ENCODE measurements at regions not wholly inside any gene's neighbourhood (a gene's known extent, or its start where the extent isn't known, plus 50 kb on each side); places are given as distances from the start of the nearest gene placed in this dataset.

GRCh38 chr16:50437769-50438437 is 69.1 kb upstream of the BRD7 start:
- ChIA-PET CTCF (interaction anchor here (0.7 kb wide), 1 partner anchor 103 kb away, joined by 3 read pairs; no protein-coding TSS in a partner anchor), POLR2A (no interaction called here)
- TF ChIP-seq TRIM28 (IDR thresholded peaks at IDR 0.05; ENCODE audit: borderline replicate concordance, low read length) (no peak), ZNF830 (tag by site-specific recombination; IDR thresholded peaks at IDR 0.05; ENCODE audit: low read depth) (no peak), ZNF239 (tag by site-specific recombination; IDR thresholded peaks at IDR 0.05) (no peak), ZNF837 (tag by site-specific recombination; IDR thresholded peaks at IDR 0.05) (no peak), ZNF350 (tag by site-specific recombination; IDR thresholded peaks at IDR 0.05) (no peak), ZNF112 (tag by site-specific recombination; IDR thresholded peaks at IDR 0.05) (no peak), ZBTB20 (tag by site-specific recombination; IDR thresholded peaks at IDR 0.05) (no peak), ZNF585B (tag by site-specific recombination; IDR thresholded peaks at IDR 0.05) (no peak), MEIS1 (CRISPR knock-in tag; IDR thresholded peaks at IDR 0.05; ENCODE audit: borderline replicate concordance) (no peak), KLF8 (tag by site-specific recombination; IDR thresholded peaks at IDR 0.05) (no peak), ZNF266 (tag by site-specific recombination; IDR thresholded peaks at IDR 0.05; ENCODE audit: low read depth) (no peak)
- no peak overlapping the region for H3K27ac ChIP-seq (ENCODE audit: extremely low read depth, low read depth, low read length)
- H3K9me3 ChIP-seq (ENCODE audit: control insufficient read depth, insufficient read depth, low read depth, low read length) = no peaks in the 10 kb centered on the region
- H3K4me3 ChIP-seq (ENCODE audit: low read depth, low read length) = no peak overlapping the region
- H3K4me1 ChIP-seq (ENCODE audit: control insufficient read depth, insufficient read depth, low read length) = no peaks in the 10 kb centered on the region
- H3K36me3 ChIP-seq (ENCODE audit: control insufficient read depth in 2 of 2, insufficient read depth in 1 of 2, low read length in 2 of 2) = no peaks in the 10 kb centered on the region

DNA sequence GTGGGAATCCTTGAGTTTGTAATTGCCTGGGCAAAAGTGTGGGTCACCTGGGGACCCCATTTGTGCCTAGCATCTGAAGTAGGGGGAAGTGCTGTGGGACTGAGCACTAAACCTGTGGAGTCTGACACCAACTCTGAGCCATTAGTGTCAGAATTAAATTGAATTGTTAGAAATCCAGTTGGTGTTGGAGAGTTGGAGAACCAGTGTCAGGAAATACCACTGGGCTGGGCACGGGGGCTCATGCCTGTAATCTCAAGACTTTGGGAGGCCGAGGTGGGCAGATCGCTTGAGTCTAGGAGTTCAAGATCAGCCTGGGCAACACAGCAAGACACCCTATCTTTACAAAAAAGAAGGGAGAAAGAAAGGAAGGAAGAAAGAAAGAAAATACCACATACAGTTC is 67.5 kb upstream of the BRD7 start:
- TF ChIP-seq ZNF133 (tag by site-specific recombination; IDR thresholded peaks at IDR 0.05) (no peak), ZNF138 (tag by site-specific recombination; IDR thresholded peaks at IDR 0.05; ENCODE audit: borderline replicate concordance) (no peak)
- TF ChIP-seq, protein P1, sequence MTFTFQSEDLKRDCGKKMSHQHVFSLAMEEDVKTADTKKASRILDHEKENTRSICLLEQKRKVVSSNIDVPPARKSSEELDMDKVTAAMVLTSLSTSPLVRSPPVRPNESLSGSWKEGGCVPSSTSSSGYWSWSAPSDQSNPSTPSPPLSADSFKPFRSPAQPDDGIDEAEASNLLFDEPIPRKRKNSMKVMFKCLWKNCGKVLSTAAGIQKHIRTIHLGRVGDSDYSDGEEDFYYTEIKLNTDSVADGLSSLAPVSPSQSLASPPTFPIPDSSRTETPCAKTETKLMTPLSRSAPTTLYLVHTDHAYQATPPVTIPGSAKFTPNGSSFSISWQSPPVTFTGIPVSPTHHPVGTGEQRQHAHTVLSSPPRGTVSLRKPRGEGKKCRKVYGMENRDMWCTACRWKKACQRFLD (tag by site-specific recombination; IDR thresholded peaks at IDR 0.05) = no peak
- Histone ChIP-seq H3K9me3 (ENCODE audit: control insufficient read depth, insufficient read depth, low read depth, low read length) (no peaks in the 10 kb centered on the region), H3K36me3 (ENCODE audit: control insufficient read depth in 2 of 2, insufficient read depth in 1 of 2, low read length in 2 of 2) (no peaks in the 10 kb centered on the region), H3K4me3 (ENCODE audit: low read depth, low read length) (no peak overlapping the region), H3K4me1 (ENCODE audit: control insufficient read depth, insufficient read depth, low read length) (no peaks in the 10 kb centered on the region), H3K27ac (ENCODE audit: extremely low read depth, low read depth, low read length) (no peak overlapping the region)
- ChIA-PET POLR2A (no interaction called here), CTCF (no interaction called here)

DNA sequence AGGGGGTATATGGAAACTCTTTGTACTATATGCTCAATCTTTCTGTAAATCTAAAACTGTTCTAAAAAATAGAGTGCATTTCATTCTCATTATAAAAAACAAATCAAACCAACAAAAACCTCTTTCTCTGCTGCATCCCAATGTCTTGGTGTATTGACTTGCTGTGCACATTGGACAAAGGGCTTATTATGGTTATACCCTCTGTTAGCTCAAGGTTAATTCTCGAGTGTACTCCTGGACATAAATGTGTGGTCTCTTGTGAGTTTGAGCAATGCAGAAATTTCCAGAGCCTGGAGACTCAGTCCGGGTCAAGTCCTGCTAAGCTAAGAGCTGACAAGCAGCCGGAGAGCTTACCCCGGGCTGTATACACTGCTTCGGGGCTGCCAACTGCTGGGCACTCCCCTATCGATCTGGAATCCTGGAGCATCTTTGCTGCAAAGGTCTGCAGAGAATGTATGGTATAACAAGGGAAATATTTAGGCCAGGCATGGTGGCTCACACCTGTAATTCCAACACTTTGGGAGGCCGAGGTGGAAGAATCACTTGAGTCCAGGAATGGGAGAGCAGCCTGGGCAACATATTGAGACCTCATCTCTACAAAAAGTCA is 66.2 kb upstream of the BRD7 start:
- no peaks in the 10 kb centered on the region for H3K4me1 ChIP-seq (ENCODE audit: control insufficient read depth, insufficient read depth, low read length)
- H3K9me3 ChIP-seq (ENCODE audit: control insufficient read depth, insufficient read depth, low read depth, low read length) = no peaks in the 10 kb centered on the region
- no peak overlapping the region for H3K27ac ChIP-seq (ENCODE audit: extremely low read depth, low read depth, low read length)
- no peak overlapping the region for H3K4me3 ChIP-seq (ENCODE audit: low read depth, low read length)
- POLR2A ChIA-PET = no interaction called here
- CTCF ChIA-PET = no interaction called here
- H3K36me3 ChIP-seq (ENCODE audit: control insufficient read depth in 2 of 2, insufficient read depth in 1 of 2, low read length in 2 of 2) = no peaks in the 10 kb centered on the region
- TF ChIP-seq YY1 (tag by site-specific recombination; IDR thresholded peaks at IDR 0.05) (no peak), ZNF792 (tag by site-specific recombination; IDR thresholded peaks at IDR 0.05) (no peak), ZNF138 (tag by site-specific recombination; IDR thresholded peaks at IDR 0.05; ENCODE audit: borderline replicate concordance) (no peak), ZNF501 (tag by site-specific recombination; IDR thresholded peaks at IDR 0.05) (no peak), ZNF239 (tag by site-specific recombination; IDR thresholded peaks at IDR 0.05) (no peak), ZNF121 (tag by site-specific recombination; IDR thresholded peaks at IDR 0.05) (no peak), ZNF394 (tag by site-specific recombination; IDR thresholded peaks at IDR 0.05; ENCODE audit: borderline replicate concordance) (no peak), MYNN (tag by site-specific recombination; IDR thresholded peaks at IDR 0.05; ENCODE audit: borderline replicate concordance) (no peak), ZNF112 (tag by site-specific recombination; IDR thresholded peaks at IDR 0.05) (no peak), ZNF202 (tag by site-specific recombination; IDR thresholded peaks at IDR 0.05; ENCODE audit: borderline replicate concordance) (no peak), ZNF629 (tag by site-specific recombination; IDR thresholded peaks at IDR 0.05) (no peak)
- TF ChIP-seq, protein P2, sequence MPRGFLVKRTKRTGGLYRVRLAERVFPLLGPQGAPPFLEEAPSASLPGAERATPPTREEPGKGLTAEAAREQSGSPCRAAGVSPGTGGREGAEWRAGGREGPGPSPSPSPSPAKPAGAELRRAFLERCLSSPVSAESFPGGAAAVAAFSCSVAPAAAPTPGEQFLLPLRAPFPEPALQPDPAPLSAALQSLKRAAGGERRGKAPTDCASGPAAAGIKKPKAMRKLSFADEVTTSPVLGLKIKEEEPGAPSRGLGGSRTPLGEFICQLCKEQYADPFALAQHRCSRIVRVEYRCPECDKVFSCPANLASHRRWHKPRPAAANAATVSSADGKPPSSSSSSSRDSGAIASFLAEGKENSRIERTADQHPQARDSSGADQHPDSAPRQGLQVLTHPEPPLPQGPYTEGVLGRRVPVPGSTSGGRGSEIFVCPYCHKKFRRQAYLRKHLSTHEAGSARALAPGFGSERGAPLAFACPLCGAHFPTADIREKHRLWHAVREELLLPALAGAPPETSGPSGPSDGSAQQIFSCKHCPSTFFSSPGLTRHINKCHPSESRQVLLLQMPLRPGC (tag by site-specific recombination; IDR thresholded peaks at IDR 0.05) = no peak
- TF ChIP-seq, protein P3, sequence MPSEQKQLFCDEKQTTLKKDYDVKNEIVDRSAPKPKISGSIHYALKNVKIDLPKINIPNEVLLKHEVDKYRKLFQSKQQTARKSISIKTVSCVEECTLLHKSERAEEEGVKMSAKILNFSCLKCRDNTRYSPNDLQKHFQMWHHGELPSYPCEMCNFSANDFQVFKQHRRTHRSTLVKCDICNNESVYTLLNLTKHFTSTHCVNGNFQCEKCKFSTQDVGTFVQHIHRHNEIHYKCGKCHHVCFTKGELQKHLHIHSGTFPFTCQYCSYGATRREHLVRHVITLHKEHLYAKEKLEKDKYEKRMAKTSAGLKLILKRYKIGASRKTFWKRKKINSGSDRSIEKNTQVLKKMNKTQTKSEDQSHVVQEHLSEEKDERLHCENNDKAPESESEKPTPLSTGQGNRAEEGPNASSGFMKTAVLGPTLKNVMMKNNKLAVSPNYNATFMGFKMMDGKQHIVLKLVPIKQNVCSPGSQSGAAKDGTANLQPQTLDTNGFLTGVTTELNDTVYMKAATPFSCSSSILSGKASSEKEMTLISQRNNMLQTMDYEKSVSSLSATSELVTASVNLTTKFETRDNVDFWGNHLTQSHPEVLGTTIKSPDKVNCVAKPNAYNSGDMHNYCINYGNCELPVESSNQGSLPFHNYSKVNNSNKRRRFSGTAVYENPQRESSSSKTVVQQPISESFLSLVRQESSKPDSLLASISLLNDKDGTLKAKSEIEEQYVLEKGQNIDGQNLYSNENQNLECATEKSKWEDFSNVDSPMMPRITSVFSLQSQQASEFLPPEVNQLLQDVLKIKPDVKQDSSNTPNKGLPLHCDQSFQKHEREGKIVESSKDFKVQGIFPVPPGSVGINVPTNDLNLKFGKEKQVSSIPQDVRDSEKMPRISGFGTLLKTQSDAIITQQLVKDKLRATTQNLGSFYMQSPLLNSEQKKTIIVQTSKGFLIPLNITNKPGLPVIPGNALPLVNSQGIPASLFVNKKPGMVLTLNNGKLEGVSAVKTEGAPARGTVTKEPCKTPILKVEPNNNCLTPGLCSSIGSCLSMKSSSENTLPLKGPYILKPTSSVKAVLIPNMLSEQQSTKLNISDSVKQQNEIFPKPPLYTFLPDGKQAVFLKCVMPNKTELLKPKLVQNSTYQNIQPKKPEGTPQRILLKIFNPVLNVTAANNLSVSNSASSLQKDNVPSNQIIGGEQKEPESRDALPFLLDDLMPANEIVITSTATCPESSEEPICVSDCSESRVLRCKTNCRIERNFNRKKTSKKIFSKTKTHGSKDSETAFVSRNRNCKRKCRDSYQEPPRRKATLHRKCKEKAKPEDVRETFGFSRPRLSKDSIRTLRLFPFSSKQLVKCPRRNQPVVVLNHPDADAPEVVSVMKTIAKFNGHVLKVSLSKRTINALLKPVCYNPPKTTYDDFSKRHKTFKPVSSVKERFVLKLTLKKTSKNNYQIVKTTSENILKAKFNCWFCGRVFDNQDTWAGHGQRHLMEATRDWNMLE (tag by site-specific recombination; conservative IDR thresholded peaks at IDR 0.05; ENCODE audit: low read depth) = no peak

All from HEK293 (cell line).